GM19467 (cell line): ENCODE measurements at regions not wholly inside any gene's neighbourhood (a gene's known extent, or its start where the extent isn't known, plus 50 kb on each side); places are given as distances from the start of the nearest gene placed in this dataset.

Experiments used
- ATAC-seq: cut with Tn5 transposase; IDR thresholded peaks from one replicate; pipeline ENCODE4 v1.9.1; 2021; ENCODE audit warnings: mild to moderate bottlenecking, moderate library complexity; ENCODE audit not compliant: unreplicated experiment

DNA sequence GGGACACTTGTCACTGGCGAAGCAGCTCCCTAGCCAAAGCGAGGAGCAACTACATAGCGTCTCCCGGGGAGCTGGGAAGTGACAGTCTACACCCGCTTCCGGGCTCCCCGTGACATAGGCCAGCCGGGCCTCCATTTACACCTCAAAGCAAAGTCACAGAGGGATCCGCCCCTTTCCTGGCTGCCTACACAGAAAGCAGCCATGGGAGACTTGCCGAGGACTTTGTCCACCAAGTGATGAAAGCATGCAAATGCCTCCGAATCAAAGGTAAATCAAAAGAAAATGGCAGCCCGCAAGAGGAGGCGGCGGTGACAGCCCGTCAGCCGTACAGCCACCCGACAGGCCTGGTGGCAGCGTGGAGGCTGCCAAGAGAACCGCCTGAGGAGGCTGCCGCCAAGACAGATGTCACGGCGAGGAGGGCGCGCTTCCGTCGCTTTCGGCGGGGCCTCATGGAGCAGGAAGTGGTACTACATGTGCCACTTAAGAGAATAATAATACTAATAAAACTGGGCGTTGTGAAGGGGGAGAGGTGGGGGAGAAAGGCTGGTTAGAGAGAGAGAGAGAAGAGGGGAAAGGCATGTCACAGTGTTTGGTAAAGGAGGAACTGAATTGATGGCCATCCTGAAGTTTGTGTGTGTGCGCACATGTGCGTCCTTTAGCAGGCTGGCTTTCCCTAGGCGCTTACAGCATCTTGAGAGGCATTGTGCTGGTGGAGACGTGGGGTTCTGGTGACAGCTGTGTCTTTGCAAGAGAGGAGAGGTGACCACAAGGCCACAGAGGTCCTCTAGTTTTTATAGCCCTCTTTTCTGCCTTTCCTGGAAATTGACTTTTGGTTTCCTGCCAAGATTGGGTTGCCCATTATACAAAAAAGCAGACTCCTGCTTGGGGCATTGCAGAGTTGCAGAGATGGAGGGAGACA lies 661.7 kb downstream of the VRK1 start:
- no peak for ATAC-seq

DNA sequence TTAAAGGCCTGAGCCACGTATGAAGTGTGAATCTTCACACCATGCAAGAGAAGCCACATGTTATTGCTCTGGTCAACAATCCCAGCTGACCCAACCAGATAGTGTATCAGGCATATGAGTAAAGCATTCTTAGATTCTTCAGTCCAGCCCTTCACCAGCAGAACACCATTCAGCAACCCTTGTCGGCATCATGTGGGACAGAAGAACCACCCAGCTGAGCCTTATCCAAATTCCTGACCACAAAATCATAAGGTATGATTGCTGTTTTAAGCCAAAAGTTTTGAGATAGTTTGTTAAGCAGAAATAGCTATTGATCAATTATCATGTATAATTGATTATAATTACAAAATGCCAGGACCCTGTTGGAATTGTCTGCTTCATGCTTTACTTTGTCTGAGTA lies 664.9 kb downstream of the VRK1 start:
- no peak for ATAC-seq

DNA sequence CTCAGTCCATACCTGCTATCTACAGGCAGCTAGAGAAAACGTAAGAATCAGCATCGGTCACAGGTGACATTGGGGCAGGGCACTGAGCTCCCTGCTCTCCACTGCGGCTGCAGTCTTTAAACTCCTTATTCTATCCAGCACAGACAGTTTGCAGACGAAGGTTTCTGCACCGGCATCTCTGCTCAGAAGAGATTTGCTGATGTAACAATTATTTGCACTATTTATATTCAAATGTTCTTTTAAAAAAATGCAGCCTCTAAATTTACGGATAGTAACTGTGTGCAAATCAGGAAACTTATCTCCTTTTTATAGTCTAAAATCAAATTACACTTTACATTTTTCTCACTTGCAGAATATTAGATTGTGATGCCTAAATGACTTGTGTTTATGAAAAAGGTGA lies 671.0 kb downstream of the VRK1 start:
- ATAC-seq: no peak

DNA sequence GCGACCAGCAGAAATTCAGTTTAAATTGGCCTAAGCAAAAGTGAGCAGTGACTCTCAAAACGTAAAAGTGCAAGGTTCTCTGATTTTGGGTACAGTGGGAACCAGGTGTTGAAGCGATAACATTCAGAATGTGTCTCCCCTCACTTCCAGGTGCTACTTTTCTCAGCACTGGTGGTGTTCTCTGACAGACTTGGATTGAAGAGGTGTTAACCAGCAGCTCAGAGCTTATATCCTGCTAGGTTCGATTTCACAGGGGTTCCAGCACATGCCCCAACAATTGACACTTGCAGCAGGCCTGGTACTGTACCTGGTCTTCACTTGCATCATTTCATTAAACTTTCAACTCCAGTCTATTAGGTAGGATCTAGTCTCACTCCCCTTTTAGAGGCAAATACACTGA lies 680.2 kb downstream of the VRK1 start:
- ATAC-seq: no peak

GRCh38 chr14:97485201-97485600 lies 688.0 kb downstream of the VRK1 start:
- ATAC-seq: no peak

DNA sequence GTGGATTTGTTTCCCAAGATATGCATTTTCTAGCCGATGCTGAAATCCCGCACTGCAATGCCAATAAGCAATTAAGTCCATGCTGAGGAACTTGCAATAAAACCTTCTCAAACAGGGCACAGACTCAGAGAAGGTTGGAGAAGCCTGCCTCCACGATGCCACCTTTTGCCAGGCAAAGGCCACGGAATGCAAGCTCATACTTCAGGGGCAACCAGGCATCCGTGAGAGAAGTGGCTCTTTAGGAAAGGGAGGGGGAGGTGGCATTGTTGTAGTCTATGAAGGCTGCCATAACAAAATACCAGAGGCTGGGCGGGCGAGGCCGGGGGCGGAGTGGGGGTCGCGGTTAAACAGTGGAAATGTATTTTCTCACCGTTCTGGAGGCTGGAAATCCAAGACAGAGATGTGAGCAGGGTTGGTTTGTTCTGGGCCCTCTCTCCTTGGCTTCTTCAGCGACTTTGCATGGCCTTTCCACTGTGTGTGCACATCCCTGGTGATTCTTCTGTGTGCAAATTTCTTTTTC lies 689.5 kb downstream of the VRK1 start:
- no peak for ATAC-seq

- no peak for ATAC-seq
These were observed 692.6 kb downstream of the VRK1 start for GRCh38 chr14:97489750-97490149.

DNA sequence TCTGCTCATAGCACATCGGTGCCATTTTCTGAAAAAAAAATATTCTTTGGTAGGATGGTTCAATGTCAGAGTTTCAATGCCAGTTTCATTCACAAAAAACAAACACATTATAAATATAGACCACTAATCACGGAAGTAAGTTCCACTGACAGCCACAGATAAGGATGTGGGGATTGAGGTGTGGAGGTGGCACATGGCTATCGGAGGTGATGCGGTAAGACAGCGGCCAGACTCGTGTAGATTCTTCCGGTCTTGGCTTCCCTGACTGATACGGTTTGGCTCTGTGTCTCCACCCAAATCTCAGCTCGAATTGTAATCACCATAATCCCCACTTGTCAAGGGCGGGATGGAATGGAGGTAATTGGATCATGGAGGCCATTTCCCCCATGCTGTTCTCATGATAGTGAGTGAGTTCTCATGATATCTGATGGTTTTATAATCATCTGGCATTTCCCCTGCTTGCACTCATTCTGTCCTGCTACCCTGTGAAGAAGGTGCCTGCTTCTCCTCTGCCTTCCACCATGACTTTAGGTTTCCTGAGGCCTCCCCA lies 693.4 kb downstream of the VRK1 start:
- no peak for ATAC-seq

- no peak for ATAC-seq
These were observed 694.5 kb downstream of the VRK1 start for GRCh38 chr14:97491697-97492096.

GRCh38 chr14:97499790-97500481 lies 702.8 kb downstream of the VRK1 start:
- ATAC-seq: no peak

DNA sequence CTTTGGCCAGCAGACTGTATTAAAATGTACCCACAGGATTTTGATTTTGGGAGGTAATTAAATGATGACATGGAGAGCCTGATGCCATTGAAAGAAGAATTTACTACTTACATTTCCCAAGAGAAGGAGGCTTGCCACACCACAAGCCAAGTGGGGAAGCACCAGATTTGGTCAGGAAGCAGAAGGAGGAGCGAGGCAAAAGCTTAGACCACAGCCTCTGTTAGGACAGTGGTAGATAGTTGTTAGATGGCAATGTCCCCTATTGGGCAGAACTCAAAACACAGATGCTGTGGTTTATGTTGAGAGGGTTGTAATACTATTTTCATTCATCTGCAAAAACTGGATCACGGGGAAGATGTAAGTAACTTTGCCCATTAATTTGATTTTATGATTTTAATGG lies 709.4 kb downstream of the VRK1 start:
- ATAC-seq: no peak

GRCh38 chr14:97513891-97514290 lies 716.7 kb downstream of the VRK1 start:
- ATAC-seq: no peak

DNA sequence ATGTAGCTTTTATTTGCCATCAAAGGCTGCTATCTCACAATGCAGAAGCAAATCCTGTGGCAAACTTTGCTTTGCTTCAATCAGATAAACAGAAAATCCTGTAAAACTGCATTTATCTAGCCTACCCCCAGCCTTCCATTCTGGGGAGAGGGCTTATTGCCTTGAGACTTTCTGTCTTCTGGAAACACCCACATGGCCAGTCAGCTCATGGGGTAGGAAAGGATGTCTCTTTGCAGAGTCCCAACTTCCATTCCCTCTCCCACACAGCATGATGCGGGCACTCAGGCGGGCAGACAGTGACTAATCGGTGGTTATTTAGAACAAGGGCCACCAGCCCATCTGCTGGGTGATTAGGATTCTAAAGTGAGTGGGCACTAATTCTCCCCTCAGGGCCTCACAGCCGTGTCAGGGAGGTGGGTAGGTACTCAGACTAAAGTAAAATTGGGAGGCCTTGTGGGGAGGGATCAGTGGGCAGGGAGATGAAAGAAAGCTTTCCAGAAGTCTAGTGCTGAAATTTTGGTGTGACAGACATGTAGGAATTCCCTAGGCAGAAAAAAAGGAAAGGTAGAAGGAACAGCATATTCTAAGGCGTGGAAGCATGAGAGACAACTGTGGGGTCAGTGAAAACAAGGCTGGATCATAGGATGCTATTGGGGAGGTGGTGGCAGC lies 720.5 kb downstream of the VRK1 start:
- no peak for ATAC-seq

DNA sequence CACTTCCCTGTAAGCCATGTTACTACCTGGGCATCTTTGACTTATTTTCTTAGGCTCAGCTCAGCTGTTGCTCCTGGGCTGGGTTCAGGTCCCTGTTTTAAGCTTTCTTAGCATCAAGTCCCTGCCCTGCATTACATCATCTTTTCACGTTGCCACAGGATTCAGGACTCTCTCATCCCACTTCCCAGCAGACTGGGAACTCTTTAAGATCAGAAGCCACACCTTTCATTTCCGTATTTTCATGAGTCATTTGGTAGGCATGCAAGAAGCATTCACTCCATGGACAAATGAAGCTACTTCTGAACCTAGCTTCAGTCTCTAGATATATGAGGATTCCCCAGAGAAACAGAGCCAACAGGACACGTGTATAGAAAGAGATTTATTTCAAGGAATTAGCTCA lies 726.8 kb downstream of the VRK1 start:
- ATAC-seq: no peak

DNA sequence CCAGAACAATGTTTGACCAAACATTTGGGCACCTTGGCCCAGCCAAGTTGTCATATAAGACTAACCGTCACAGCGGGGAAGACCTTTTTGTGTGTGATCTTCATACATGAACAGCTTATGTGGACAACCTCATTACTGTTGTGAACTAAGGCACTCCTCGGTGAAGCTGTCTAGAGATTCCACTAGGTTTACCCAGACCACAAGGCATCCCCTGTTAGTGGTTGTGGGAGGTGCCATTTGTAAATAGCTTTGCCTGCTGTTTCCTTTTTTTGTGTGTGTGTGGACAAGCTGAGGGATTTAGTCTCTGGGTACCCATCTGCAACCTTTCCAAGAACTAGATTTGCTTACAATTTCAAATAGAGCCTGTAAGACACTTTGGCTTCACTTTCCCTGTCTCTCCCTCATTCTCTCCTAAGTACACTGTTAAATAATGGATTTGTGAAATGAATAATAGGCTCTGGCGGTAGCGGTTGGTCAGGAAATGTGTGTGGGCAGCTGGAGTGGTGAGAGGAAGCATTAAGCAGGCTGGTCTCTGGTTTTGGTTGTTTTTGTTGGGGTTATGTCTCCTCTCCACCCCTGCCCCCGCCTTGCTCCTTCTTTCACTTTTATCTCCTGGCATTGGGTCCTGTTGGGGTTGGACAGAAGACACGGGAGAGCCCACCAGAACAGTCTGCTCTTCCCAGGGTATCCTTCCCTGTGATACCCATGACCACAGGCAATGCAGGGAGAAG lies 727.6 kb downstream of the VRK1 start:
- no peak for ATAC-seq

DNA sequence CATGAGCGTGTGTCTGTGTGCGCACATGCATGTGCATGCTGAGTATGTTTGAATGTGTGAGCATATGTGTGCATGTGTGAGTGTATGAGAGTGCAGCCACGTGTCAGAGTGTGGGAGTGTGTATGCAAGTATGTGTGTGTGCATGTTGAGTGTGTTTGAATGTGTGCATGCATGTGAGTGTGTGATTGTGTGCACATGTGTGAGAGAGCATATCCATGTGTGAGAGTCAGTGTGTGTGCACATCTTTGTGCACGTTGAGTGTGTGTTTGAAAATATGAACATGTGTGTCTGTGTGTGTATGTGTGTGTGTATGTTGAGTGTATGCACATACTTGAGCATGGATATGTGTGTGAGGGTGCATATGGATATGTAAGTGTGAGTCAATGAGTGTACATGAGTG lies 730.8 kb downstream of the VRK1 start:
- no peak for ATAC-seq

DNA sequence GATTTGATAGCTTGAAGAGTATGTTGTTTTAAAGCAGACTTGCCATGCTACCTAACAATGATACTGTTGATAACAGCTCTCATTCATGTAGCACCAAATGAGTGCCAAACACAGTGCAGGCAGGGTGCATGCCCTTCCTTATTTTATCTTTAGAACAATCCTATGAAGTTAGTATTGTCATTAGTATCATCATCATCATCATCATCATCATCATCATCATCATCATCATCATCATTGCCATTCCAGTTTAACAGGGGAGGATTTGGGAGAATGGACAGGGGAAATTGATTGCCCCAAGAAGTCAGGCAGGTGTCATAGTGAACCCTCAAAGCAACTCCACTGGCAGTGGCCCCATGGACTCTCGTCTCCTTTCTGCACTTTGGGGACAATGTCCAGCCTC lies 734.9 kb downstream of the VRK1 start:
- no peak for ATAC-seq

DNA sequence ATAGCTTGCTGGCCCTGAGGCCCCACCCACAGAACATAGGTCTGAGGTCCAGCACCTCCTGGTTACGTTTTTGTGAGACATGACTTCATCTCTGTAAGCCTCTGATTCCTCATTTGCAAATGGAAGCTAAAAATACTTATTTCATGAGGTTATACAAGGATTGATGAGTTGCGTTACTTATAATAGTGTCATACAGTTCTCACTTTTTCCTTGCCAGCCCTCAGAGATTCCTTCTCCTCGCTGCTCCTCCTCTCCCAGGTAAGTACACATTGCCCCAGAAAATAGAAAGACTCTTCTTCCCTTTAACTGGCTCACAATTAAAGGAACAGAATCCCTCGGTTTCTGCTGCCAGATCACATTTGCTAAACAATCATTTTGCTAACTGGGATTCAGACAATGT lies 739.2 kb downstream of the VRK1 start:
- no peak for ATAC-seq

DNA sequence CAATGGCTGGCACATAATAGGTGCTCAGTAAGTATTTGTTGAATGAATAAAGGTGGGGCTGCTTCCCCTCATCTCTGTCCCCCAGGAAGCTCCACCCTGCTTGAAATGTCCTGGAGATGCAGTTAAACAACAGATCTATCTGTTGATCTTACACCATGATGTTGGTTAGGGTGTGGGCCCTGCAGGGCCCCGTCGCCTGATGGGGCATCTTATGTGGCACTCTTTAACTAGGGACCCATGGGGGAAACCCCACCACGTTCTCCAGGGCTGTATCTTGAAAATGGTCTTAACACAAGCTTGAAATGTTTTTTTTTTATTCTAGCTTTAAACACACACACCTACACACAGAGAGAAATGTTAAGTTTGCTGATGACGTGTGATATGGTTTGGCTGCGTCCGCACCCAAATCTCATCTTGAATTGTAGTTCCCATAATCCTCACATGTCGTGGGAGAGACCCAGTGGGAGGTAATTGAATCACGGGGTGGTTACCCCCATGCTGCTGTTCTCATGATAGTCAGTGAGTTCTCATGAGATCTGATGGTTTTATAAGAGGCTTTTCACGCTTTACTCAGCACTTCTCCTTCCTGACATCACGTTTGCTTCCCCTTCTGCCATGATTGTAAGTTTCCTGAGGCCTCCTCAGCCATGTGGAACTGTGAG lies 741.7 kb downstream of the VRK1 start:
- ATAC-seq: no peak

GRCh38 chr14:97539411-97539795 lies 742.2 kb downstream of the VRK1 start:
- ATAC-seq: no peak
